Lung microvascular endothelial cell (primary cell): ENCODE measurements at regions not wholly inside any gene's neighbourhood (a gene's known extent, or its start where the extent isn't known, plus 50 kb on each side); places are given as distances from the start of the nearest gene placed in this dataset.
"Not testable (repeated sequence)": the region's sequence is repeated elsewhere in the genome, so short reads cannot be mapped to it uniquely, and the experiment has no call there.

Source experiments
- DNase-seq, 2 donors: peaks; one replicate each; pipeline versions ENCODE4 v3.0.0 to v3.0.0-alpha.2; 2010; ENCODE audit warnings: low read depth in 2 of 2

DNA sequence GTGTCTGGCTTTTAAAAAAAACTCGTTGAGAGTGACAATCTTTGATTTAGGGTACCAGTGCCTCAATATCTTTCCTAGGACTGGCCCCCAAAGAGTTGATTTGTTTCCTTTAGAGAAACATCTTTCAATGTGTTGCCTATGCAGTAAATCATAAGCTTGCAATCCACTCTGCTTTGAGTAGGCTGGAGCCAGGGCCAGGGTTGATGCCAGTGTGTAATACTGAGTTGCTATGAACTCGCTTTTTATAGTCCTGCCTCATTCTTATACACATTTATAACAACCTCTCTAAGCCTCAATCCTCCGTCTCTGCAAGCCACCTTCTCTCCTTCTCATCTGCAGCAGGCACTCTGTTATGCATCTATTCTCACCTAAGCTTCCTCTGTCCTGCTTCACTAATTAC lies 674.9 kb upstream of the POM121L12 start:
- DNase-seq = no peak

DNA sequence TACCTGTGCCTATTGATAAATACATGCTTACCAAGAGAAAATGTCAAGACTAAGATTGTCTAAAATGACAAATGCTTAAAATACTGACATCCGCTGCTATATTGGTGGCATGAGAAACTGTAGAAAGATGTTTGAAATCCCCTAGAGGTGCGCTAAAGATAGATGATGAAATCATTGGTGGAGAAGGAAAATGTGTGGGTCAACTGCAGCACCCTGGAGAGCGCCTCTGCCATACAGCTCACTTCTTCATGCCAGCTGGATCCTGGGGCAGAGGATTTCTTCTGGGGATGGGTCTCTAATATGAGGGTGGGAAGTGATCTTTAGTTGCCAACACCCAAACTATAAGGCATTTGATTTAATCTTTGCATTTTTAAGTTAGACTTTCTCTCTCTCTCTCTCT lies 680.4 kb upstream of the POM121L12 start:
- DNase-seq = no peak

DNA sequence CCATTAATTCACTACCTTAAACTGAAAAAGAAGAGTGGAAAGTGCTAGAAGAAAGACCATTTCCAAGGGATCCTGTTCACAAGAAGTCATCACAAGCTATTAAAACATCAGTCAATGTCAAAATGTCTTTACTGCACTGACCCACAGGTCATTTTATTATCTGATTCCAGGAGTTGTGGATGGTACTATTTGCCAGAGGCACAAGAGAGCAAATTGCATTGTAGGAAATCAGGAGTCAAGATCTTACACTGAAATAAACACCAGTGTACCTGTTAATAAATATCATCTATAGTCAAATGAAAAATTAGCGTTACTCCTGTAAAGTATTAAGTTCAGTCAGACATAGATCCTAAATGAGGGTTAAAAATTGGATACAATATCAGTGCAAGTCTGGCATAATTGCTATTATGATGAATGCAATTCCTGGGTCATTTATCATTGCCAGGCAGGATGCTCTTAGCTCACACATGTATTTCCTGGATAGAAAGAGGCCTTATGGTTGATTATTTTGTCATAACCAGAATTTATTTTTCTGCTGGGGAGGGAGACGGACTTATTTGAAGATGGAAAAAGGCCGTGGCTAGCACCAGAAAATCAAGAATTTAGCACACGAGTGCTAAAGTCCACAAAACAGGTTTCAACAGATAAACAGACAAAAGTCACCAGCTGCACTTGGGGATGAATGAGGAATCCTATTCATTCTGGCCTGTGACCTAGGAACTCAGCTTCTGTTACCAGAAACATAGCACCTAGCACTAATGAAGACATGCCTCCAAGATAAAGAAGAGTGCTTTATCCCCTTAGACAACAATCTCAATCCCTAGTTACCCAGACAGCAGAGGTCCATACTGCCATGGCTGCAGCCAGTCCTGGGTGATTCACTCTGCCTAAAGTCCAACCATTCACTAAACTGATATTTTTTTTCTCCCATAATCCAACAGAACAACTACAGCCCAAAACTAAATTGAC lies 683.1 kb upstream of the POM121L12 start:
- no peak for DNase-seq

DNA sequence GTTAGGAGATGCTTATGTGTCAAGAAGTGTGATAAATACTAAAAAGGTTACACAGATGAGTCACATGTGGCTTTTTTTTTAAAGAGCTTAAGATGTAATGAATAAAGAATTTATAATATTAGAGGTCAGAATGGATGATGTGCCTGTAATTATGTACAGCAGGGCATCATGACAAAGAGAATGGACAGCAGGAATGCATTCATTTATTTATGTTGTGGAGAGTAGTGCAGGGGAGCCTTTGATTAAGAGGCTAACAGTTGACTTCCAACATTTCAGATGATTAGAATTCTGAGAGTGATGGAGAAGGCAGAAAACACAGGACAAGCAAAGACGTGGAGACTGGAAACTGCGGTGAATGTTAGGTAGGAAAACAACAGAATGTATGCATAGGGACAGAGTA lies 691.4 kb upstream of the POM121L12 start:
- no peak for DNase-seq

DNA sequence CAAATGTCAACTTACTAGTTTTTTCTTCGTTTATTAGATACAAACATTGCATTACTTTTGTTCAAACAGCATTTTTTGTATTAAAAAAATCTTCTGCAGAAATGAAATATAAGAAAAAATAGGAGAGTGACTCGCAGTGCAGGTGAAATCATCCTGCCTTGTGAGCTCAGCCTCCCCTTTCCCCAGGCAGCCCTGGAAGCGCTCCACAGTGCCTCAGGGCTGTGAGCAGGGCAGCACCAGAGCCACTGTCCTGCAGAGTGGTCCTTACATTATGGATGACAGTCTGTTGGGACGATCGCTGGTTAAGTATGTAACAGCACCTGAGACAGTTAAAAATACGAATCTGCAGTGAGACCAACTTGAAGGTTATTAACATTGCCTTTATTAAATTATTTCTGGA lies 695.4 kb upstream of the POM121L12 start:
- no peak for DNase-seq

DNA sequence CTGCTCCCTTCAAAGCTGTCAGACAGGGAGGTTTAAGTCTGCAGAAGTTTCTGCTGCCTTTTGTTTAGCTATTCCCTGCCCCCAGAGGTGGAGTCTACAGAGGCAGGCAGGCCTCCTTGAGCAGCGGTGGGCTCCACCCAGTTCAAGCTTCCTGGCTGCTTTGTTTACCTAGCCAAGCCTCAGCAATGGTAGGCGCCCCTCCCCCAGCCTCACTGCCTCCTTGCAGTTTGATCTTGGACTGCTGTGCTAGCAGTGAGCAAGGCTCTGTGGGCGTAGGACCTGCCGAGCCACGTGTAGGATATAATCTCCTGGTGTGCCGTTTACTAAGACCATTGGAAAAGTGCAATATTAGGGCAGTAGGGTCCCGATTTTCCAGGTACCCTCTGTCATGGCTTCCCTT lies 707.1 kb upstream of the POM121L12 start:
- not testable (repeated sequence) for DNase-seq

DNA sequence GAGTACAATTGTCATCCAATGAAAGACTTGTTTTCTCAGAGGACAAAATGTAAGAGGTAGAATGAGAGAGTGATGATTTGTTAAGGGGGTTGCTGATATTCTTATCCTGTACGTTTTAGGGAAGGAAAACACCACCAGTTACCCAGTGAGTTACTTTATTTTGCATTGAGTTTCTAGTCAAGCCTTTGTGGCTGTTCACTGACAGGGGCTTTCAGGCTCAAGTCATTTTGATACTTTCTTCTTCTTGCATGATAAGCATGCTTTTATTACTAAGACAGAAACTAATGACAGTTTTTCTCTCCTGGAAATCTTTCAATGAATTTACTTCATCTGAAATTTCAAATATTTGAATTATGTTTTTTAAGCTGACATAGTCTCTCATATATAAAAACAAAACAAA lies 710.2 kb upstream of the POM121L12 start:
- no peak for DNase-seq

DNA sequence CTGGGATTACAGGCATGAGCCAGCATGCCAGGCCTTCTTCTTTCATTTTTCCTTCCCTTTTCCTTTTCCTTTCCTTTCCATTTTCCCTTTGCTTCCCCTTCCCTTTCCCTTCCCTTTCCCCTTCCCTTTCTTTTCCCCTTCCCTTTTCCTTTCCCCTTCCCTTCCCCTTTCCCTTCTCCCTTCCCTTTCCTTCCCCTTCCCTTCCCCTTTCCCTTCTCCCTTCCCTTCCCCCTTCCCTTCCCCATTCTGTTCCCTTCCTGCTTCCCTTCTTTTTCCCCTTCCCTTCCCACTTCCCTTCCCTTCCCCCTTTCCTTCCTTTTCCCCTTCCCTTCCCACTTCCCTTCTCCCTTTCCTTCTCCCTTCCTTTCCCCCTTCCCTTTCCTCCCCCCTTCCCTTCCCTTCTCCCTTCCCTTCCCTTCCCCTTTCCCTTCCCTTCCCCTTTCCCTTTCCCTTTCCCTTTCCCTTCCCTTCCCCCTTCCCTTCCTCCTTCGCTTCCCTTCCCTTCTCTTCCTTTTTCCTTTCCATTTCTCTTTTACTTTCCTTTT lies 712.2 kb upstream of the POM121L12 start:
- DNase-seq = no peak

DNA sequence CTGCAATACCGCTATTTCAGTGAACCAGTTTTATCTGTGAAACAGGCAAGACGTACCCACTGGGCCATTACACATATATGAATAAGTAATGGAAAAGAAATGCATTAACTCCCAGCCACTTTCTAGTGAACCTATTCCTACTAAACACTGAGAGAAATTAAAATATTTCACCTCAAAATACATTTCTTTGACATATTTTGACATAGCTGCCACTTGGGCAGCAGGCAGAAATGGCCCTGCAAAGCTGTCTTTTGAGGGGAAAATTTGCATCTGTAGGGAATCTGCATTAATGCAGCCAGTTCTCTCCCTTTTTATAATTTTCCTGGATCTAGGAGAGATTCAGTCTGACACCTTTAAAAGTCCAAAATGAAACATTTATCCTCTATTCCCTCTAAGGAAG lies 714.8 kb upstream of the POM121L12 start:
- no peak for DNase-seq

DNA sequence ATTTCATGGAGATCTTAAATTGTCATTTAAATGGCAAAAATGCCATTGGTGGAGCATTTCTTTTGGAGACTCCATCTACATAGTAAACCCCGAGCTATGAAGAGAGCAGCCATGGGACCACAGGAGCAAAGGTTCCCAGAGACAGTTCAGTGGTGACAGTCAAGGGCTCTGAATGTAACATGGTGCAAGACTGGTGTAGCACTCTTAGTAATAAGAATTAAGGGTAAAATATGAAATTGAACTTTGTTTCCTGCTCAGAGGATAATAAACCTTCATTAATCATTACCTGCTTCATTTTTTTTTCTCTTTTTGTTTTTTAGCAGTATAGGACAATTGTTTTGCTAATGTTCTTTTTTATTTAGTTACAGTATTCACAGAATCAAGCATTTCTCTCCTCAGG lies 717.5 kb upstream of the POM121L12 start:
- no peak for DNase-seq

DNA sequence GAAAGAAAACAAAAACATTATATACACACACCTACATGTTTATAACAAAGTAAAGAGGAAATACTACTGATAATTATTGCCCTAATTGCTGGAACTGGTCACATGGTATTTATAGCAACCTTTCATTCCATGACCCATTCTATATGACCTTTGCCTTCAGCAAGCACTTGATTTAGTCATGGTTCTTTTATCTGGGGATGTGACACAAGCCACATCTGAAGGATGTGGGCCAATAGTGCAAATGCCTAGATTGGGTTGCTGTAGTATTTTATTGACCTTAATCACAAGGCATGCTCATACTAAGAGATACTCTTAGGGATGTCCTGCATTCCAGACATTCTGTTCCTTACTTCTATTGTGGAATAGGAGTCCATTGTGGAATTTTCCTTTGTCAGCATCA lies 723.5 kb upstream of the POM121L12 start:
- no peak for DNase-seq

DNA sequence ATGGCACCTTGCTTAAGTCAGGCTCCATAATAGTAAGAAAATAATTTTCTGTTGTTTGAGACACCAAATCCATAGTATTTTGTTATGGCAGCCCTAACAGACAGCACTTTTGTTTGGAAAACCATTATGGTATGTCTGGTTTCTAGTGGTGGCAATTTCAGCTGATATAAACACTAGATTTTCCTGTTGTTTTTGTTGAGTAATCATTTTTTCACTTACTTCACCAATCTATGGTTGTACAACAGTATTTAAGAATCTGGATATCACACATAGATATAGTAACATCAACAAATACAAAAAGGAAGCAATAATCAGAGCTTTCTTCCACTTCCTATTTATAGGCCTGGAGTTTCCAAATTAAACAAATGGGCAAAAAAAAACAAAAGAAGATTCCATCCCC lies 725.8 kb upstream of the POM121L12 start:
- no peak for DNase-seq

DNA sequence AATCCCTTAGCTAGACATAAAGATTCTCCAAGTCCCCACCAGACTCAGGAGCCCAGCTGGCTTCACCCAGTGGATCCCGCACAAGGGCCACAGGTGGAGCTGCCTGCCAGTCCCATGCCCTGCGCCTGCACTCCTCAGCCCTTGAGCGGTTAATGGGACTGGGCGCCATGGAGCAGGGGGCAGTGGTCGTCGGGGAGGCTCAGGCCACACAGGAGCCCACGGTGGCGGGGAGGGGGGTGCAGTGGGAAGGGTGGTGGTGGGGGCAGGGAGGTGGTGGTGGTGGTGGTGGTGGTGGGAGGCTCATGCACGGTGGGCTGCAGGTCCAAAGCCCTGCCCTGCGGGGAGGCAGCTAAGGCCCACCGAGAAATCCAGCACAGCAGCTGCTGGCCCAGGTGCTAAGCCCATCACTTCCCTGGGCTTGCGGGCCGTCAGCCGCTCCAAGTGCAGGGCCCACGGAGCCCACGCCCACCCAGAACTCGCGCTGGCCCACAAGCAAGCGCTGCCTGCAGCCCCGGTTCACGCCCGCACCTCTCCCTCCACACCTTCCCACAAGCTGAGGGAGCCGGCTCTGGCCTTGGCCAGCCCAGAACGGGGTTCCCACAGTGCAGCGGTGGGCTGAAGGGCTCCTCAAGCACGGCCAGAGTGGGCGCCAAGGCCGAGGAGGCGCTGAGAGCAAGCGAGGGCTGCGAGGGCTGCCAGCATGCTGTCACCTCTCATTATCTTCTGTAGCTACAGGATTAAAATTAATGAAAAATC lies 732.5 kb upstream of the POM121L12 start:
- DNase-seq = no peak

DNA sequence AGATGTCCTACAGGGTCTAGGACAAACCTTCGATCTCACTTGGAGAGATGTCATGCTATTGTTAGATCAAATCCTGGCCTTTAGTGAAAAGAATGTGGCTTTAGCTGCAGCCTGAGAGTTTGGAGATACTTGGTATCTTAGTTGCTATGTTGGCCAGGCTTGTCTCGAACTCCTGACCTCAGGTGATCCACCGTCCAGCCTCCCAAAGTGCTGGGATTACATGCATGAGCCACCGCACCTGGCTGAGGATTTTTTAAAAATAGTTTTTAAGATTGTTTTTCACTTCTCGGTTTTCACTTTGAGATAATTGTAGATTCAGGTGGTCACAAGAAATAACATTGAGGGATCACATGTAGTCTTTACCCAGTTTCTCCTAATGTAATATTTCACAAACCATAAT lies 738.3 kb upstream of the POM121L12 start:
- DNase-seq = no peak

DNA sequence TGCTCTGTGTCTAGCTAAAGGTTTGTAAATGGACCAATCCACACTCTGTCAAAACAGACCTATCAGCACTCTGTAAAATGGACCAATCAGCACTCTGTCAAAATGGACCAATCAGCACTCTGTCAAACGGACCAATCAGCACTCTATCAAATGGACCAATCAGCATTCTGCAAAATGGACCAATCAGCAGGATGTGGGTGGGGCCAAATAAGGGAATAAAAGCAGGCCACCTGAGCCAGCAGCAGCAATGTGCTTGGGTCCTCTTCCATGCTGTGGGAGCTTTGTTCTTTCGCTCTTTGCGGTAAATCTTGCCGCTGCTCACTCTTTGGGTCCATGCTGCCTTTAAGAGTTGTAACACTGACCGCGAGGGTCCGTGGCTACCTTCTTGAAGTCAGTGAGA lies 740.5 kb upstream of the POM121L12 start:
- no peak for DNase-seq

DNA sequence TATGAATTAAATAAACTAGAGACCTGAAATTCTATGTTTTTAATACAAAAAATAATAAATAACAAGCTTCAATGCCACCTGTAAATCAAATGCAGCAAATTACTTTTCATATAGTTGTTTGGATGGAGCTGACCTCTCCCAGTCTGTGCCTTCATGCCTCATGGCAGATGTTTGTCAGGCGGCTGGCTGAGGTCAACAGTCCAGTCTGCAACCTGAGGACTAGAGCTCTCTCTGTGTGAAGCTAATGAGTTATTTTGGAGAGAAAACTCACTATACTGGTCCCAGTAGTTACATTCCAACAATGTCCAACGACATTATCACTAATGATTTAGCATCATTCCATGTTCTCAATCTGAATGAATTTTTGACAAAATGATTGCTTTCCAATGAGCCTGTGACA lies 746.2 kb upstream of the POM121L12 start:
- no peak for DNase-seq

DNA sequence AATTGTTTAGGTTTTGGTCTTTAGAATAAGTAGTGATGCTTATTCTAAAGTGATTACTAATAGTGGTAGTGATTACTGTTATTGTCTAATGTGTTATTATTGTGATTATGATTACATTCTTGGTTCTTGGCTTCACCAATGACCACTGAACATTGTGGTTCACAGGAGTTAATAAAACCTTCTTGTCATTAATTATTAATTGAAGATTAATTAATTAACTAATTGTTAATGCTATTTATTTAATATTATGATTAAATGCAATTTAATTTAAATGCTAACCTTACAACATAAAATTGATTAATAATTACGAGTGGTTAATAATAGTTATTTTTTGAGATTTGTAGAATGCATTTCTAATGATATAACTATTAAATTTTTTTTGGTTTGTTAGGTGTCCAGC lies 747.7 kb upstream of the POM121L12 start:
- no peak for DNase-seq

DNA sequence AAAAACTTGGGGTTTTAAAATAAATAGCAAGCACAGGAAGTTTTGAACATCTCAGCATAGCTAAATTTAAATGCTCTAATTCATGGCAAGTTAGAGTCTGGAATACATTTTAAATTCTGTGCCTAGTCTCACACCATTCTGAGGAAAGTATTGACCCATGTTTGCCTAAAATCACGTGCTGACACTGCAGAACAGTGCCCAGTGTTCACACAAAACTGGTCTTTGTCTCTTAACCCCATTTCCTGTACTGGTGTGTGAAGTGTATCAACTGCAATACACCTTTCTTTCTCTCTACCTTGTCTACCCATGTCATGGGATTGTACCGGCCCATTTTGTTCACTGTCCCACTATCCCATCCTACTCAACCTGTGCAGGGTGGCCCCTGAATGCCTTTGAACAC lies 749.7 kb upstream of the POM121L12 start:
- no peak for DNase-seq

DNA sequence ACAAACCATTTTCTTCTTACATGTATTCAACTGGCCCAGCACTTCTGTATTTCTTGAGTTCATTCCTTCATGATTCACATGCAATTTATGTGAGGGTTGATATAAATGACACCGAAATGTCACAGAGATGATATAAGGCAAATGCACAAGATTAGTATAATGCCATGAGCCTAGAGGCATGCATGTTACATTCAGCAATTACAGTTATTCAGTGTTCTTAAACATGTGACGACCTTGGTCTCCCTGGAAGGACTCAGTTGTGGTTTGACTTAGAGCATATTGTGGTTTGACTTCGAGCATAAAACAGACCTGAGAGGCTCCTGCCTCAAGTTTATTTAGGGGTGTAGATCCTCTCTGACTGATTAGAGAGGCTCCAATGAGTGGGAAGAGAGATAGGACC lies 752.1 kb upstream of the POM121L12 start:
- DNase-seq = no peak

DNA sequence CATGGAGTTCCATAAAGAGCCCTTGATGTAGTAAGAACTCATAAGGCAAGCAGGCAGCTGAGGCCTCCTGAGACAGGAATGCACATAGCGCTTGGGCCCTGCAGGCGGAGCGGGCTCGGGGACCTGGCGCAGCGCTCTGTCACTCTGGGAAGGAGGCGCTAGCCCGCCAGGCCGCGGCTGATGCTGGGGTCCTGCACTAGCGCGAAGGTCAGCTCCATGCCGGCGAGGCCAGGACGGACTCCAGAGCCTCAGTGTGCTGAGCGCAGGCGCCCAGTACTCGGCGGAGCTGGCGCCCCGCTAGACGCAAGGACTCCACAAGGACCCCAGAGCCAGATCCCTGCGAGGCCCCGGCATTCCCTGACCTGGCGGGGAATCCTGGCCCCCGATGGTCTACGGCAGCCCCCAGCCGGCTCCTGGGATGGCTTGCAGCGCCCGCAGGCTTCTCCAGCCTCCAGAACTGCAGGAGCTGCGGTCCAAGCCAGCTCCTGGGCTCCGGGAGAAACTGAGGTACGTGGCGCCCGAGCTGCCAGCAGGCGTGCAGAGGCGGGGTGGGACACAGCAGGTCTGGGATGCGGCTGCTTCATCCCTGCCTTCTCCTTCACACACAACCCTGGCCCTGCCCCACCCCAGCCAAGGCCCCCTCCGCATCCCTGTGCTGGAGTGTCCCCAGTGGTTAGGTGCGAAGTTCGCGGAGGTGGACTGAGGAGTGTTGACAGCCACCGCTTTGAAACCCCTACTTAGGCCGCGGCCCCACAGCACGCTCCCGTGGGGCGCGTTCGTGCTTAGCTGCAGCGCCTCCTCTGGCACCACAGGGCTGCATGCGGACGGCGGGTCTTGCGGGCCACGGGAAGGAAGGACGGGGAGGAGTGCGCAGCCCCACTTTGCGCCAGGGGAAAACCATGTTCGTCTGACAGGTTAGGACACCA lies 761.5 kb upstream of the POM121L12 start:
- peak in 1 of 2 donors; percentile 39 for DNase-seq

DNA sequence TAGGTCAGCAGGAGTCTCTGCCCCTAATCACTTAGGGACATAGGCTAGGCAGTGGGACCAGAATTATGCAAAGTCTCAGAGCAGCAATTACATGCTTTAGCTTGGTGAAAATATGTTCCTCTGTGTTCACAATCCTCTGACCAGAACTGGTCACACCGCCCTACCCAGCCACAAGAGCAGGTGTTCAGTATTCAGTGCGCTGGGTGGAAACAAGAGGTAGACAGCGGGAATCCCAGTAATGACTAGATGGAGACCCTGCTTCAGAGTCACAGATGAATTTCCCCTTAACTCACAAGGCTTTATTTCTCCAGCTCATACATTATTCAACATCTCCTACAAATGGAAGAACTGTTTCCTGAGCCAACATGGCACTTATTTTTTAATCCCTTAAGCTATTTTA lies 763.7 kb upstream of the POM121L12 start:
- no peak for DNase-seq
